CD4-positive, alpha-beta T cell treated with Interleukin-4 for 4 hours (primary cell): ENCODE measurements at regions not wholly inside any gene's neighbourhood (a gene's known extent, or its start where the extent isn't known, plus 50 kb on each side); places are given as distances from the start of the nearest gene placed in this dataset.

Source experiments
- DNase-seq: peaks from one replicate; pipeline ENCODE4 v3.0.0-alpha.2; 2020

- no peak for DNase-seq
Measured at GRCh38 chr5:35359859-35360258, 129.6 kb upstream of the PRLR start.

GRCh38 chr5:35357973-35358372, 127.7 kb upstream of the PRLR start:
- no peak for DNase-seq

- no peak for DNase-seq
Measured at GRCh38 chr5:35356725-35357124, 126.4 kb upstream of the PRLR start.

- DNase-seq, result no peak
Measured at GRCh38 chr5:35354751-35355150, 124.5 kb upstream of the PRLR start.

GRCh38 chr5:35345222-35345621, 114.9 kb upstream of the PRLR start:
- no peak for DNase-seq

- DNase-seq, result no peak
Measured at GRCh38 chr5:35342664-35343063, 112.4 kb upstream of the PRLR start.

GRCh38 chr5:35341189-35341588, 110.9 kb upstream of the PRLR start:
- no peak for DNase-seq

GRCh38 chr5:35339616-35340100, 109.4 kb upstream of the PRLR start:
- DNase-seq, result no peak

GRCh38 chr5:35339006-35339405, 108.7 kb upstream of the PRLR start:
- no peak for DNase-seq

- DNase-seq, result no peak
Measured at GRCh38 chr5:35338157-35338453, 107.8 kb upstream of the PRLR start.

GRCh38 chr5:35337340-35338156, 107.3 kb upstream of the PRLR start:
- no peak for DNase-seq

GRCh38 chr5:35336230-35336629, 105.9 kb upstream of the PRLR start:
- no peak for DNase-seq

GRCh38 chr5:35335752-35336151, 105.5 kb upstream of the PRLR start:
- no peak for DNase-seq

- no peak for DNase-seq
Measured at GRCh38 chr5:35333366-35333765, 103.1 kb upstream of the PRLR start.

GRCh38 chr5:35331956-35332950, 102.0 kb upstream of the PRLR start:
- no peak for DNase-seq

- no peak for DNase-seq
Measured at GRCh38 chr5:35325836-35326235, 95.5 kb upstream of the PRLR start.

- no peak for DNase-seq
Measured at GRCh38 chr5:35324679-35325078, 94.4 kb upstream of the PRLR start.

- DNase-seq, result no peak
Measured at GRCh38 chr5:35324201-35324600, 93.9 kb upstream of the PRLR start.

- no peak for DNase-seq
Measured at GRCh38 chr5:35320029-35320428, 89.7 kb upstream of the PRLR start.

GRCh38 chr5:35319333-35320002, 89.2 kb upstream of the PRLR start:
- peak; percentile 20 for DNase-seq

- DNase-seq, result no peak
Measured at GRCh38 chr5:35317586-35317985, 87.3 kb upstream of the PRLR start.

- DNase-seq, result no peak
Measured at GRCh38 chr5:35316611-35317274, 86.5 kb upstream of the PRLR start.

GRCh38 chr5:35313291-35313690, 83.0 kb upstream of the PRLR start:
- DNase-seq, result no peak
